GM20431 (cell line): ENCODE measurements at regions not wholly inside any gene's neighbourhood (a gene's known extent, or its start where the extent isn't known, plus 50 kb on each side); places are given as distances from the start of the nearest gene placed in this dataset.

Experiments used
- in situ Hi-C: fragments of 300-500 bp; cut with MseI, MboI; formaldehyde crosslinking; loops from one replicate; pipeline ENCODE4 v1.15.0; 2020; ENCODE audit warnings: low sequenced_read_pairs; ENCODE audit not compliant: unreplicated experiment

GRCh38 chr3:34218706-34219385 lies 420.4 kb downstream of the PDCD6IP start:
- in situ Hi-C loops, result no loop called here

GRCh38 chr3:34219556-34219955 lies 421.1 kb downstream of the PDCD6IP start:
- in situ Hi-C loops, result no loop called here

GRCh38 chr3:34225821-34226366 lies 427.5 kb downstream of the PDCD6IP start:
- in situ Hi-C loops, result no loop called here

GRCh38 chr3:34229876-34230275 lies 431.4 kb downstream of the PDCD6IP start:
- in situ Hi-C loops, result no loop called here

GRCh38 chr3:34235096-34235495 lies 436.7 kb downstream of the PDCD6IP start:
- in situ Hi-C loops, result no loop called here

- in situ Hi-C loops, result no loop called here
These were observed 439.5 kb downstream of the PDCD6IP start for GRCh38 chr3:34237946-34238345.

GRCh38 chr3:34238407-34238806 lies 440.0 kb downstream of the PDCD6IP start:
- in situ Hi-C loops, result no loop called here

- in situ Hi-C loops, result no loop called here
These were observed 440.9 kb downstream of the PDCD6IP start for GRCh38 chr3:34239287-34239686.

- in situ Hi-C loops, result no loop called here
These were observed 441.4 kb downstream of the PDCD6IP start for GRCh38 chr3:34239875-34240274.

GRCh38 chr3:34247401-34247800 lies 449.0 kb downstream of the PDCD6IP start:
- in situ Hi-C loops, result no loop called here

- in situ Hi-C loops, result no loop called here
These were observed 449.9 kb downstream of the PDCD6IP start for GRCh38 chr3:34248352-34248751.

- in situ Hi-C loops, result no loop called here
These were observed 455.9 kb downstream of the PDCD6IP start for GRCh38 chr3:34254285-34254684.

GRCh38 chr3:34256021-34256420 lies 457.6 kb downstream of the PDCD6IP start:
- in situ Hi-C loops, result no loop called here

GRCh38 chr3:34256791-34257190 lies 458.4 kb downstream of the PDCD6IP start:
- in situ Hi-C loops, result no loop called here

GRCh38 chr3:34258271-34258998 lies 460.0 kb downstream of the PDCD6IP start:
- in situ Hi-C loops, result no loop called here

GRCh38 chr3:34260271-34261000 lies 462.0 kb downstream of the PDCD6IP start:
- in situ Hi-C loops, result no loop called here

GRCh38 chr3:34261001-34261385 lies 462.6 kb downstream of the PDCD6IP start:
- in situ Hi-C loops, result no loop called here

GRCh38 chr3:34263101-34263621 lies 464.7 kb downstream of the PDCD6IP start:
- in situ Hi-C loops, result no loop called here

GRCh38 chr3:34264337-34265041 lies 466.1 kb downstream of the PDCD6IP start:
- in situ Hi-C loops, result no loop called here

GRCh38 chr3:34267088-34267487 lies 468.7 kb downstream of the PDCD6IP start:
- in situ Hi-C loops, result no loop called here
